Keratinocyte (primary cell): ENCODE measurements at regions not wholly inside any gene's neighbourhood (a gene's known extent, or its start where the extent isn't known, plus 50 kb on each side); places are given as distances from the start of the nearest gene placed in this dataset.

Experiments used
- CTCF ChIP-seq, 3 experiments: IDR thresholded peaks in 1 of 3; conservative IDR thresholded peaks in 1 of 3; optimal IDR thresholded peaks in 1 of 3; 2 replicates in 2 of 3; 3 replicates in 1 of 3; pipeline versions ENCODE3 to v1.5.1; 2011; ENCODE audit warnings: low read length in 3 of 3, mild to moderate bottlenecking in 3 of 3, moderate library complexity in 2 of 3, control low read depth in 1 of 3, inconsistent platforms in 1 of 3; ENCODE audit not compliant: insufficient read depth in 2 of 3; ENCODE audit errors: extremely low read depth in 1 of 3
- EZH2 ChIP-seq: IDR thresholded peaks from one replicate; pipeline ENCODE4 v1.6.1; 2012; ENCODE audit warnings: inconsistent platforms, mild to moderate bottlenecking, low read length, moderate library complexity

- TF ChIP-seq EZH2, result no peak
- no peak for TF ChIP-seq CTCF (optimal IDR thresholded peaks at IDR 0.05 in 1 of 3, IDR thresholded peaks at IDR 0.05 in 1 of 3, conservative IDR thresholded peaks at IDR 0.05 in 1 of 3; ENCODE audit: extremely low read depth in 1 of 3, insufficient read depth in 2 of 3, low read length in 3 of 3)
Observed at GRCh38 chr10:84581976-84582375, 253.6 kb downstream of the CCSER2 start.
